Neuronal stem cell (in vitro differentiated cells): ENCODE measurements at regions not wholly inside any gene's neighbourhood (a gene's known extent, or its start where the extent isn't known, plus 50 kb on each side); places are given as distances from the start of the nearest gene placed in this dataset.

Experiments
- DNase-seq: peaks from one replicate; pipeline ENCODE4 v3.0.0-alpha.2; 2013; ENCODE audit warnings: low spot score
- H2AFZ ChIP-seq: one replicate; pipeline ENCODE4 v1.6.1; 2013; ENCODE audit warnings: mild to moderate bottlenecking, low read length, inconsistent platforms
- H2AK5ac ChIP-seq: 2 replicates; pipeline ENCODE4 v1.6.1; 2013; ENCODE audit warnings: low read depth, mild to moderate bottlenecking, inconsistent platforms, low read length, moderate library complexity, mixed read lengths
- H2BK120ac ChIP-seq: 2 replicates; pipeline ENCODE4 v1.6.1; 2013; ENCODE audit warnings: low read depth, mild to moderate bottlenecking, inconsistent platforms, low read length, moderate library complexity, mixed read lengths
- H2BK12ac ChIP-seq: one replicate; pipeline ENCODE4 v1.6.1; 2013; ENCODE audit warnings: low read length, inconsistent platforms
- H2BK15ac ChIP-seq: 2 replicates; pipeline ENCODE4 v1.6.1; 2013; ENCODE audit warnings: mild to moderate bottlenecking, low read length, inconsistent platforms, mixed read lengths
- H2BK5ac ChIP-seq: one replicate; pipeline ENCODE4 v1.6.1; 2013; ENCODE audit warnings: inconsistent platforms, mild to moderate bottlenecking, low read length, moderate library complexity
- H3K14ac ChIP-seq: one replicate; pipeline ENCODE4 v1.6.1; 2013; ENCODE audit warnings: low read length, inconsistent platforms
- H3K18ac ChIP-seq: 2 replicates; pipeline ENCODE4 v1.6.1; 2013; ENCODE audit warnings: low read length, inconsistent platforms
- H3K23ac ChIP-seq: 2 replicates; pipeline ENCODE4 v1.6.1; 2013; ENCODE audit warnings: low read depth, mild to moderate bottlenecking, mixed read lengths, low read length, inconsistent platforms; ENCODE audit not compliant: poor library complexity
- H3K27ac ChIP-seq: replicated peaks from 3 replicates; pipeline ENCODE4 v1.5.1; 2013; ENCODE audit warnings: low read length, inconsistent platforms
- H3K27me3 ChIP-seq, 3 experiments: 2 replicates each; pipeline ENCODE4 v1.6.1; 2013; ENCODE audit warnings: low read length in 3 of 3, mild to moderate bottlenecking in 2 of 3, inconsistent platforms in 1 of 3, low read depth in 1 of 3, mixed read lengths in 1 of 3, moderate library complexity in 1 of 3; ENCODE audit not compliant: control insufficient read depth in 3 of 3, insufficient read depth in 3 of 3
- H3K36me3 ChIP-seq, 2 donors: replicated peaks in 1 of 2; 2 replicates each; pipeline ENCODE4 v1.6.1; 2013; ENCODE audit warnings: low read length in 2 of 2; ENCODE audit not compliant: control insufficient read depth in 2 of 2, insufficient read depth in 2 of 2
- H3K4ac ChIP-seq: 2 replicates; pipeline ENCODE4 v1.6.1; 2013; ENCODE audit warnings: inconsistent platforms, mild to moderate bottlenecking, low read length, moderate library complexity
- H3K4me1 ChIP-seq, 2 donors: 1 replicate in 1 of 2; 2 replicates in 1 of 2; pipeline ENCODE4 v1.6.1; 2013; ENCODE audit warnings: low read length in 2 of 2, low read depth in 1 of 2; ENCODE audit not compliant: control insufficient read depth in 2 of 2, insufficient read depth in 1 of 2
- H3K4me2 ChIP-seq: one replicate; pipeline ENCODE4 v1.6.1; 2013; ENCODE audit warnings: mild to moderate bottlenecking, low read length, inconsistent platforms; ENCODE audit not compliant: insufficient read depth, poor library complexity, severe bottlenecking
- H3K4me3 ChIP-seq, 2 donors: 2 replicates each; pipeline ENCODE4 v1.5.1; 2013; ENCODE audit warnings: low read length in 2 of 2, mild to moderate bottlenecking in 2 of 2, inconsistent platforms in 1 of 2, moderate library complexity in 1 of 2
- H3K79me1 ChIP-seq: one replicate; pipeline ENCODE4 v1.6.1; 2013; ENCODE audit warnings: low read depth, mild to moderate bottlenecking, inconsistent platforms, low read length, moderate library complexity
- H3K9ac ChIP-seq: one replicate; pipeline ENCODE4 v1.6.1; 2013; ENCODE audit warnings: mild to moderate bottlenecking, low read depth, low read length, inconsistent platforms; ENCODE audit not compliant: poor library complexity
- H3K9me3 ChIP-seq, 2 donors: replicated peaks in 1 of 2; 2 replicates each; pipeline versions ENCODE3 to v1.6.1; 2013; ENCODE audit warnings: low read length in 2 of 2, mild to moderate bottlenecking in 2 of 2, inconsistent platforms in 1 of 2, low read depth in 1 of 2, mixed read lengths in 1 of 2, moderate library complexity in 1 of 2; ENCODE audit not compliant: control insufficient read depth in 2 of 2, insufficient read depth in 1 of 2
- H4K8ac ChIP-seq: one replicate; pipeline ENCODE4 v1.6.1; 2013; ENCODE audit warnings: low read depth, mild to moderate bottlenecking, inconsistent platforms, low read length, moderate library complexity
- H4K91ac ChIP-seq: one replicate; pipeline ENCODE4 v1.6.1; 2013; ENCODE audit warnings: low read length, low read depth, mild to moderate bottlenecking, inconsistent platforms; ENCODE audit not compliant: poor library complexity
- WGBS, 2 donors: extraction: QIAGEN DNeasy Blood & Tissue Kit; methylation state at CpG; one replicate each; pipeline ENCODE4 v1.1.7; 2013; ENCODE audit warnings: missing lambda C conversion rate in 2 of 2, mixed read lengths in 1 of 2; ENCODE audit not compliant: insufficient read length in 2 of 2, insufficient replicate concordance in 1 of 2; ENCODE audit errors: extremely low coverage in 2 of 2; 5-methylcytosine and 5-hydroxymethylcytosine counted together

DNA sequence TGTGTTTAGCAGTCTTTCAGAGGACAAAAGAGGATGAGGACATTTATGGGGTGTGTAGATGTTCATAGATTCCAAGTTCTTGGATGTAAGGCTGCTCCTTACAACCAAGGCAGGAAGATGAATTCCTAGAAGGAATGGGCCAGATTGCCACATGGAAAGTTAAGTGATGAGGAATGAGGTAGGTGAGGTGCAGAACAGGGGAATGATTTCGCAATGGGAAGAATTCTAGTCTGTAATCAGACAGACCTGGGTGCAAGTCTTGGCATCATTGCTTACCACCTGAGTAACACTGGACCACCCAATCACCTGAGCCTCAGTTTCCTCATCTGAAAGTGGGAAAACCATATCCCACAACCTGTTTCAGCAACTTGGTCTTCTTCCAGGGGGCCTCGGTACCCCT is 174.9 kb downstream of the IER5 start:
- Histone ChIP-seq H3K27me3 (no peaks in the 10 kb centered on the region), H3K4me1 (peaks cover 0 to 2% of the 10 kb centered on the region in 2 donors), H3K9me3 (no peaks in the 10 kb centered on the region), H2BK15ac (no peak overlapping the region), H4K8ac (no peak overlapping the region), H3K9ac (no peak overlapping the region), H2BK120ac (no peak overlapping the region), H3K23ac (no peak overlapping the region), H3K18ac (no peak overlapping the region), H3K4ac (no peak overlapping the region), H2AK5ac (no peak overlapping the region), H3K4me2 (no peak overlapping the region), H4K91ac (no peak overlapping the region), H3K4me3 (no peak overlapping the region), H3K79me1 (no peaks in the 10 kb centered on the region), H2BK12ac (peak overlapping the region; percentile 25), H3K27ac (no peak overlapping the region), H3K14ac (no peak overlapping the region), H2BK5ac (peak overlapping the region; percentile 68), H3K36me3 (no peaks in the 10 kb centered on the region), H2AFZ (no peak overlapping the region)
- no CpG with 5 or more reads among the region's 2 CpGs for WGBS, 2 donors
- DNase-seq: no peak

DNA sequence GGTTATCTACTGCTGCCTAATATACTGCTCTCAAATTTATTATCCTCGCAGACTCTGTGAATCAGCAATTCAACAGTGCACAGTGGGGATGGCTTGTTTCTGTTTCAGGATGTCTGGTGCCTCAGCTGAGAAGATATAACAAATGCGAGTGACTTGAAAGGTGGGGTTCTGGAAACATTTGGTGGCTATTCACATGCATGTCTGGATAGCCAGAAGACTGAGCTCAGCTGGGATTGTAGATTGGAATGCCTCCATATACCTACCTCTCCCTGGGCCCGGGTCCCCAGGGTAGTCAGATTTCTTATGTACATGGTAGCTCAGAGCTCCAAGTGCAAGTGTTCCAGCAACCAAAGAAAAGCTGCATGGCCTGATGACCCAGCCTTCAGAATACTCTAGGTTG is 176.3 kb downstream of the IER5 start:
- Histone ChIP-seq H3K9ac (no peak overlapping the region), H2BK12ac (no peak overlapping the region), H2AK5ac (no peak overlapping the region), H3K36me3 (no peaks in the 10 kb centered on the region), H4K91ac (no peak overlapping the region), H3K23ac (no peak overlapping the region), H3K4me3 (no peak overlapping the region), H3K4me1 (no peaks in the 10 kb centered on the region), H3K79me1 (no peaks in the 10 kb centered on the region), H3K27me3 (no peaks in the 10 kb centered on the region), H3K9me3 (no peaks in the 10 kb centered on the region), H3K4me2 (no peak overlapping the region), H2BK120ac (no peak overlapping the region), H3K14ac (no peak overlapping the region), H2BK5ac (no peak overlapping the region), H2BK15ac (no peak overlapping the region), H3K4ac (no peak overlapping the region), H2AFZ (no peak overlapping the region), H4K8ac (no peak overlapping the region), H3K27ac (no peak overlapping the region), H3K18ac (no peak overlapping the region)
- no CpG with 5 or more reads among the region's 3 CpGs for WGBS, 2 donors
- DNase-seq: no peak

DNA sequence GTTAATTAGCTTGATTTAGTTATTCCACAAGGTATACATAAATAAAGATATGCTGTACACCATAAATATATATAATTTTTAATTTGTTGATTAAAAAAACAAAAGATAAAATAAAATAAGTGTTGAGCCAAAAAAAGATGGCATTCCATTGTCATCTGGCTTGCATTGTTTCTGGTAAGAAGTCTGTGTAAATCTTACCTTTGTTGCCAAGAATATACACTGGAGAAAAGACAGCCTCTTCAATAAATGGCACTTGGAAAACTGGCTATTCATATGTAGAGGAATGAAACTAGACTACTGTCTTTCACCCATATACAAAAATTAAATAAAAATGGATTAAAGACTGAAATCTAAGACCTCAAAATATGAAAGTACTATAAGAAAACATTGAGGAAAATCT is 196.5 kb downstream of the IER5 start:
- Histone ChIP-seq H2BK120ac (no peak overlapping the region), H3K4me1 (no peaks in the 10 kb centered on the region), H3K18ac (no peak overlapping the region), H3K27me3 (no peaks in the 10 kb centered on the region), H2BK15ac (no peak overlapping the region), H3K9ac (no peak overlapping the region), H3K36me3 (no peaks in the 10 kb centered on the region), H3K14ac (no peak overlapping the region), H3K9me3 (no peaks in the 10 kb centered on the region), H2BK12ac (no peak overlapping the region), H2BK5ac (no peak overlapping the region), H4K8ac (no peak overlapping the region), H2AK5ac (no peak overlapping the region), H3K4me3 (no peak overlapping the region), H3K27ac (no peak overlapping the region), H2AFZ (no peak overlapping the region), H3K4me2 (no peak overlapping the region), H4K91ac (no peak overlapping the region), H3K79me1 (no peaks in the 10 kb centered on the region), H3K4ac (no peak overlapping the region), H3K23ac (no peak overlapping the region)
- DNase-seq: no peak

- Histone ChIP-seq H3K4me1 (peaks cover 0 to 2% of the 10 kb centered on the region in 2 donors), H2BK5ac (no peak overlapping the region), H3K18ac (no peak overlapping the region), H3K4me3 (no peak overlapping the region), H2BK120ac (no peak overlapping the region), H3K79me1 (no peaks in the 10 kb centered on the region), H3K23ac (no peak overlapping the region), H2BK12ac (no peak overlapping the region), H2AFZ (no peak overlapping the region), H3K9me3 (no peaks in the 10 kb centered on the region), H2BK15ac (no peak overlapping the region), H3K27me3 (no peaks in the 10 kb centered on the region), H4K91ac (no peak overlapping the region), H2AK5ac (no peak overlapping the region), H3K4ac (no peak overlapping the region), H3K27ac (no peak overlapping the region), H4K8ac (no peak overlapping the region), H3K36me3 (no peaks in the 10 kb centered on the region), H3K4me2 (no peak overlapping the region), H3K9ac (no peak overlapping the region), H3K14ac (no peak overlapping the region)
- DNase-seq: no peak
- no CpG with 5 or more reads among the region's 3 CpGs for WGBS, 2 donors
These were observed 188.1 kb upstream of the CACNA1E start for GRCh38 chr1:181295217-181295616.
